ENCODE measurements at regions not wholly inside any gene's neighbourhood (a gene's known extent, or its start where the extent isn't known, plus 50 kb on each side); places are given as distances from the start of the nearest gene placed in this dataset.
"Not testable (repeated sequence)": the region's sequence is repeated elsewhere in the genome, so short reads cannot be mapped to it uniquely, and the experiment has no call there.

GRCh38 chr5:93213111-93213794 lies 367.8 kb downstream of the NR2F1-AS1 start:
- DNase-seq = not testable (repeated sequence)

DNA sequence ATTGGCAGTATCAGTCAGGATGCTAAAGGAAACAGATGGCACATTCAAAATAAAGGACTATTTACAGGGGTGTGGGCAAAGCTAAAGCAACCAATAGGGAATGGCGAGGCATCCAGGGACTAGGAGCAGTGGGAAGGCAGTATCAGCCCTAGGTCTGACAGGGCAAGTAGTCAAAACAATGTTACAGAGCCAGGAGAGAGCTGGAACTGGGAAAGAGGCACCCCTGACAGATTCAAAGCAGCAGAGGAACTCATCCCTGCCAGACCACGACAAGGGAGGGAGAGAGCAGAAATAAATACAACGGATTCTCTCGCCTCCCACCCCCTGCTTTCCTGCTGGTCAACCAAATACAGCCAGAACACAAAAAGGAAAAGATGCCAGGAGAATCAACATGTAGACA lies 371.5 kb downstream of the NR2F1-AS1 start:
- DNase-seq = no peak

DNA sequence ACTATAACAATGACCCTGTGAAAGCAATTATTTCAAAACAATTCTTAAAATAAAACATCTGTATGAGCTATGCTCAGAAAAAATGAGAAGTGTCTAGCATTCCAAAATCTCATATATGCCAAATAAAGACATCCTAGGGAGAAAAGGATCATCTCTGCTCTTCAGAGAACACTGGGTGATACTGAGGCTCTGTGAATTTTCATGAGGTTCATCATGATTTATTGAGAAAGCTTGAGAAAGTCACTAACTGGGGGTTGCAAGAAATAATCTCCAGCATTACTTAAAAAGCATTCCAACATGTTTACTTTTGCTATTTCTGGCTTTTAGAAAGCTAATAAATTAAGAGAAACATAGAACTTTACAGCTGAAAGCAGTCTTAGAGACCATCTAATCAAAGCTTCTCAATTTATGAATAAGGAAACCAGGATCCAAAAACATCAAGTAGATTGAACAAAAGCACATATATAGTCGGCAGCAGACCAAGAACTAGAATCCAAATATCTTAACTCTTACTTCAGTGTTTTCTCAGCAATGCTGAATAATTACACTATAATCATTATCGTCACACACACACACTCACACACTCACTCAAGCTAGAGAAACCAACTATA lies 372.8 kb downstream of the NR2F1-AS1 start:
- no peak for DNase-seq

DNA sequence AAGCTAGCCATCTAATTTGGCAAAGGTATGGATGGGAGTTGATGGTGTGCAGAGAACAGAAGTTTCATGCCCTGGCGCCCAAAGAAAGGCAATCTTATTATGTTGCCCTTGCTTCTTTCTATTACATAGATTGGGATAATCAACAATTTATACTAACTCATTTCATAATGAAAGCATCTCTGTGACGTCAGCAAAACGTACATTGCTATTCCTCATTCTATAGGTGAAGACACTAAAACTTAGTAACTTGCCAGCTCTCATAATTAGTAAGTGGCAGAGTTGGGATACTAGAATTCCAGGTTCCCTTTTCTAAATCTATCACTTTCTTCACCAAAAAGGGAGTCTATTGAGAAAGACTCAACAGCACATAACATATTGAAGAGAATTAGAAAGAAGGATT lies 374.8 kb downstream of the NR2F1-AS1 start:
- DNase-seq = no peak

- DNase-seq = no peak
Measured at GRCh38 chr5:93201061-93201460, 380.0 kb downstream of the NR2F1-AS1 start.

DNA sequence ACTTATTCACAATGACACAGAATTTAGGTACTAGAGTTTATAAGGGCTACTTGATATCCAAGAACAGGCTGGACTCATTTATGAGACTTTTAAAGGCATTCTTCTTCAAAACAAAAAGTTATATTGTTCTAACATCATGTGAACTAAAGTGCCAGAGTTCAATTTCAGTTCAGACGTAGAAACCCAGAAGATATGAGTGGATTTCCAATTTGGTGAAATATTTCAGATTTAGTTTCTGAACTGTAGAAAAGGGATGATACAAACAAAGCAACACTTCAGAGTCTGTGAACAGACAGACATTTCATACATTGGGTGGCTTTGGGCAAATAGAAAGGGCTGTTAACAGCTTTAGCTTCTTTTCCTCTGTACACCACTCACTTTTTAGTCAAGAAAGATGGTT lies 384.0 kb downstream of the NR2F1-AS1 start:
- DNase-seq = no peak

DNA sequence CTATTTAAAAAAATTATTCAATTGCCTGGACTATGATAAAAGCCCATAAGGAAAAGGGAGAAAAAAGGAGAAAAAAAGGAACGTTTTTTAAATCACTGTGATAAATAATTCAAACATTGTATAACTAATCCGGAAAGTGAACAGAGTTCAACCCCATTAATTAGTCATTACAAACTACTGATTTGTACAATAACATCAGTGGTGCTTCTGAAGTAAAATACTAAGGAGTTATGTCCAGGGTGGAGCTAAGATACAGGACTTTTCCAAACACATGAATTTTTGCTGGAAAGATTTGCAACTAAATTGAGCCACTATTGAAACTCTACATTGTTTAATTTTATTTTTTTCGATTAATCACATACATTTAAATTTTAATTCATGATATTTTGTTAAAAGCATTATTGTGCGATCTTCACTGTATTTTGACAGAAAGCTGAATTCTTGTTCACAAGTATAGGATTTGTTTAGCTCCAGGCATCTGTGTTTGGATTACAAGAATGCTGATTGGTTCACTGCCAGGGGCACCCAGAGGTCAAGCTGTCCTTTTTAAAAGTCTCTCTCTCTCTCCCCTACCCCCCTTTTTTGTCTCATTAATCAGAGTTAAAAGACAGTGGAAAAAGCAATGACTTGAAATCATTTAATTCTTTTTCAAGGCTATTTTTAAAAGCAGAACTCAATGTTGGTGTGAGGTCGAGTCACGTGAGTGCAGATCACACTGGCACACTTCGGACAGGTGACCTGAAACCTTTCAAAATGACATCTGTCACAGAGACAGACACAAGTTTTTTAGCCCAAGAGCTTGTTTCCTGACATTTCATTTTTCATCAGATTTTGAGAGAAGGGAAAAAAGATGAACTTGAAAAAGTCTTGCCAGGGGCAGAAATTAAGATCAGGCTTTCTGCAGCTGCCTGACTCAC lies 387.3 kb downstream of the NR2F1-AS1 start:
- DNase-seq = no peak

DNA sequence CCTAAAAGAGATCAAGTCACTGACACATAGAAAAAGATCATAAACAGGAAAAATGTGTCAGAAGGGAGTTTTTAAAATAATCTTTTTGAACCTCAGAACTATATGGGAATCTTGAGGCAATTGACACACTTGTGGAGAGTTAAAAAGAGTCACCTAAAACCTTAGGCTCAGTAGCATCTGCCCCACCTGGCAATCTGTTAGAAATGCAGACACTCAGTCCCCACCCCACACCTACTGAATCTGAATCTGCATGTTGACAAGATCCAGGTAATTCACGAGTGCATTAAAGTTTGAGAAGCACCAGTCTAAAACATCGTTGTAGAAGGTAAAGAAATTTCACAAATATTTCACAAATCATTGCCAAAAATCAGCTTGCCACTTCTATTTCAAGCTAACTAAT lies 388.3 kb downstream of the NR2F1-AS1 start:
- no peak for DNase-seq

DNA sequence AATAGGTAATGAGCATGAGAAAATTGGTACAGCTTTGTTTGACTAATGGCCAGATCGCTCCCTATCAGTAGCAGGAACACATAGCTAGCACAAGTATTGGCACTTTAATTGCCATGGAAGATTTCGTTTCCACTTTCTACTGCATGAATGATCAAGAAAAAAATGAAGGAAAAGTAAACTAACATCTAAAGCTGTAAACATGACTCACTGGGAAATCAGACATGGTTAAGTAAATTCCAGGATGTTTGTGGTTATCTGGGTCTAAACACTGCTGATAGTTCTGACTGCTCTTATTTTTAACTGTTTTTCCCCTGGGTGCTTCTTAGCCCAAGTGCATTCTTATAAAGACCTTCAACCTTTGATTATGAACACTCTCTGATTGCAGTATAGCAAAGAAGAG lies 388.9 kb downstream of the NR2F1-AS1 start:
- no peak for DNase-seq

GRCh38 chr5:93191035-93191817 lies 389.8 kb downstream of the NR2F1-AS1 start:
- DNase-seq = no peak

DNA sequence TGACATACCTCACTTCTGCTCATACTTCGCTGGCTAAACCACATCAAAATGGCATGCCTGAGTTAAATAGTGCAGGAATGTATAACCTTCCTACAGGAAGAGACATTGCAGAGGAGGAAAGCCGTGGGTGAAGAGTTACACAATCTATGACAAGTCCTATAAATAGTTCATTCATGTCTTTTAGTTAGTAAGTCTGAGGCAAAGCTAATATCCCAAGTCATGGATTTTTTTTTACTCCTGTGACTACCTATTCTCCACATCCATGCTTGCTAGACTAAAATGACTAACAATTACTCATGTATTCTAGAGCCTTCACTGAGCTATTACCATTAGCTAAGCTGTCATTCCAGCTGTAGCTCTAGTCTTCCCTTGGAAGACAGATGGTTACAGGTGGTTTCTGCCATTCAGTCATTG lies 391.3 kb downstream of the NR2F1-AS1 start:
- DNase-seq = no peak

- no peak for DNase-seq
Measured at GRCh38 chr5:93188876-93189485, 392.0 kb downstream of the NR2F1-AS1 start.

DNA sequence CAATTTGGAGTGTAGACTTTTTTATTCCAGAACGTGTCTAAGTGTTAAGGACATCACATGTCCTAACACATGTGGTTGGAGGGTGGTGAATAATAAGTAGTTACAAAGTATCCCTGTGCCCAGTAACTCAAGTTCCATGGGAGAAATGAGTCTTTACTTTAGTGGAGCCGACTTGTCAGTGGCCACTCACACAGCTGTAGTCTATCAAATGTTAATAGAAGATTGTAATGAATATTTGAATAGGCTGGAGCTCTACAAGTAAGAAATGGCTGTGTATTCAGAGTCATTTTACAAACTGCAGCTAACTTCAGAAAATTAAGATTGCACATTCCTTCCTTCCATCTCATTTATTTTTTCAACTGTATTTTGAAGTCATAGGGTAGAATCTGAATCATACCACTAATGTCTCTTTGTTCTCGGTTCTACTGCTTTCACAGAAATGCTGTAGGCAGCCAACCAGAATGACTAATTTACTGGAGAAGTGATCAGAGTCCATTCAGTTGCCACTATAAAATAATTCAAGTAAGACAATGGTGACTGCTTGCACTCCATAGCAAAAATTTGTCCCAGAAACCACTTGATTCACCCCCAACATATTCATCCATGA lies 394.8 kb downstream of the NR2F1-AS1 start:
- DNase-seq = no peak

DNA sequence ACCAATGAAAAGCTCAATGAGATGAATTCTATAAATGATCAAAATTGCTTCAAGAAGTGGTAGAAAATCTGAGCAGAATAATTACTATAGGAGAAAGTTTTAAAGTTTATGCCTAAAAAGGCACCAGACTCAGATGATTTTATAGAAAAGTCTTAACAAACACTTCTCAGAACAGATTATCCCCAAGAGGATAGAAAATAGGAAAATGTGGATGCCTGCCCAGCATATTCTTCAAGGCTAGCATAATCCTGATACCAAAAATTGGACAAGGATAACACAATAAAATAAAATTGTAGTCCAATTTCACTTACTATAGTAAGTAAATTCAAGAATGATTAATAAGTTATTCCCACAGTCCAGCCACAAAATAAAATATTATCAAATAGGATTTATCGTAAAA lies 397.0 kb downstream of the NR2F1-AS1 start:
- no peak for DNase-seq

- no peak for DNase-seq
Measured at GRCh38 chr5:93179466-93179865, 401.6 kb downstream of the NR2F1-AS1 start.

GRCh38 chr5:93174930-93175329 lies 406.1 kb downstream of the NR2F1-AS1 start:
- no peak for DNase-seq

- no peak for DNase-seq
Measured at GRCh38 chr5:93165559-93165958, 415.5 kb downstream of the NR2F1-AS1 start.

DNA sequence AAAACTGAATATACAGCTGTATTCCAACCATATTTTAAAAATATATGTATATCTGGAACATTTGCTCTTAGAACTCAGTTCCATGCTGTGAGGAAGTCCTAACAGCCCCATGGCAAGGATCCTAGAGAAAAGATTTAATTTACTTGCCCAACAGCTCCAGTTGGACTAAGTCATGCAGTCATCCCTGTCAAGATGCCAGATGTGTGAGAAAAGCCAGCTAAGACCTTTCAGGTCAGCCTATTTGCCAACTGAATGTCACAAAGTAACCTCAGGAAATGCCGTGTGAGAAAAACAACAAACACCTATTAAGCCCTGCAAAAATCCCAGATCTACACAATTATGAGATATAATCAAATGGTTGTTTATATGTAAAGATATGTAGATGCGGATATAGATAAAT lies 416.3 kb downstream of the NR2F1-AS1 start:
- DNase-seq = no peak

- DNase-seq = no peak
Measured at GRCh38 chr5:93163010-93163663, 417.9 kb downstream of the NR2F1-AS1 start.

- no peak for DNase-seq
Measured at GRCh38 chr5:93161661-93162654, 419.1 kb downstream of the NR2F1-AS1 start.

All from NCI-H1930 (cell line).